Activated CD4-positive, alpha-beta memory T cell treated with anti-CD3 and anti-CD28 coated beads for 36 hours (primary cell): ENCODE measurements at regions not wholly inside any gene's neighbourhood (a gene's known extent, or its start where the extent isn't known, plus 50 kb on each side); places are given as distances from the start of the nearest gene placed in this dataset.
"Not testable (repeated sequence)": the region's sequence is repeated elsewhere in the genome, so short reads cannot be mapped to it uniquely, and the experiment has no call there.

Experiments used
- CTCF ChIA-PET: fragments of 350-600 bp; sonication (Branson Sonifier 250); formaldehyde crosslinking; loops from one replicate; lab custom pipeline; 2021; ENCODE audit warnings: antibody characterized with exemption, inconsistent platforms; lab: Charles Lee
- POLR2A ChIA-PET: fragments of 350-600 bp; sonication (Branson Sonifier 250); formaldehyde crosslinking; loops from one replicate; lab custom pipeline; 2021; ENCODE audit warnings: antibody characterized with exemption; lab: Charles Lee
- DNase-seq: peaks from one replicate; pipeline ENCODE4 v3.0.0-alpha.2; 2020
- H3K27ac Mint-ChIP-seq: one replicate; pipeline ENCODE4 v1.8.0; 2021; ENCODE audit warnings: mixed read lengths
- H3K27me3 Mint-ChIP-seq: one replicate; pipeline ENCODE4 v1.8.0; 2021; ENCODE audit warnings: mixed read lengths
- H3K36me3 Mint-ChIP-seq: one replicate; pipeline ENCODE4 v1.8.0; 2021; ENCODE audit warnings: mixed read lengths
- H3K4me1 Mint-ChIP-seq: one replicate; pipeline ENCODE4 v1.8.0; 2021; ENCODE audit warnings: low read depth, mixed read lengths
- H3K4me3 Mint-ChIP-seq: one replicate; pipeline ENCODE4 v1.8.0; 2021; ENCODE audit warnings: mild to moderate bottlenecking, mixed read lengths
- H3K9me3 Mint-ChIP-seq: one replicate; pipeline ENCODE4 v1.8.0; 2021; ENCODE audit warnings: mixed read lengths
- intact Hi-C: fragments of 100-400 bp; cut with micrococcal nuclease; formaldehyde crosslinking; loops from one replicate; pipeline ENCODE4 v1.15.1; 2023

DNA sequence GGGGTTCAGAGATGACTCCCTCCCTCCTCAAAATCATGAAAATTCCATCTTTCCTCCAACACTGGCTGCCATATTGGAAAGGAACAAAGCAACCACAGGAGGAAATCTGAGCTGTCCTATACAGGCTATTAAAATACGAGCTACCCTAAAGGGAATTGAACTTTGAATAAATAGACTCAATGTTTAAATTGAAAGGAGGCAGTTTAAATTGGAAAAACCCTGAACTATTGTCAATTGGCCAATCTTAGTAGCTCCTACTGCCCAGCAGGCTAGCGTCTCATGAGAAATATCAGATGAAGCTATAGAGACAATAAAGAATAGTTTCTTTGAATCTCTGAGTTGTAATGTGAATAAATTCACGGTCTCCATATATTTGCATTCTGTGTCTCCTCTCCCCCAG is 85.4 kb upstream of the KCNE2 start:
- H3K36me3 Mint-ChIP-seq = no peaks in the 10 kb centered on the region
- H3K4me1 Mint-ChIP-seq = peaks cover 13% of the 10 kb centered on the region
- H3K27ac Mint-ChIP-seq = no peak overlapping the region
- POLR2A ChIA-PET = no interaction called here
- intact Hi-C loops = no loop called here
- no peaks in the 10 kb centered on the region for H3K9me3 Mint-ChIP-seq
- CTCF ChIA-PET = interaction anchor here (0.6 kb wide), 1 partner anchor 17 kb away, joined by 3 read pairs; no protein-coding TSS in a partner anchor
- no peak overlapping the region for H3K4me3 Mint-ChIP-seq
- peaks cover 13% of the 10 kb centered on the region for H3K27me3 Mint-ChIP-seq
- DNase-seq = no peak

DNA sequence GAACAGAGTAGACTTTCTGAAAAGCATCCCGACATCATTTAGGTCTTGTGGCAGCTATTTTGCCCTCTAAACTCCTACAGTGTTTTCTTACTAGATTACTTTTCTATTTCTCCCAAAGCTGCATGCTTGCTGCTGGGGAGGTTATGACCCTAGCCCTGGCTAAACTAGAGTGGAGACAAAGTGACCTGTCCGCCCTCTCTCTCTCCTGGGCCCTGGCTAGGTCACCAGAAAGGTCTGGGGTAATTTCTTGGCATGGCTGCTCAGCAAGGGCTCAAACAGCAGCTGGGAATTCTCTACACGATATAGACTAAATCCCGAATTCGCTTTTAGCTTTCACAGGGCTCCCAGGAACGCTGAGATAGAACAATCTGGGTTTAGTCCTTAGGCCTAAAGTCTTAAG is 84.5 kb upstream of the KCNE2 start:
- Mint-ChIP-seq H3K4me3 (no peak overlapping the region), H3K36me3 (no peaks in the 10 kb centered on the region), H3K4me1 (peaks cover 13% of the 10 kb centered on the region), H3K9me3 (no peaks in the 10 kb centered on the region), H3K27me3 (peaks cover 11% of the 10 kb centered on the region), H3K27ac (no peak overlapping the region)
- ChIA-PET POLR2A (no interaction called here), CTCF (no interaction called here)
- no peak for DNase-seq
- intact Hi-C loops = no loop called here

DNA sequence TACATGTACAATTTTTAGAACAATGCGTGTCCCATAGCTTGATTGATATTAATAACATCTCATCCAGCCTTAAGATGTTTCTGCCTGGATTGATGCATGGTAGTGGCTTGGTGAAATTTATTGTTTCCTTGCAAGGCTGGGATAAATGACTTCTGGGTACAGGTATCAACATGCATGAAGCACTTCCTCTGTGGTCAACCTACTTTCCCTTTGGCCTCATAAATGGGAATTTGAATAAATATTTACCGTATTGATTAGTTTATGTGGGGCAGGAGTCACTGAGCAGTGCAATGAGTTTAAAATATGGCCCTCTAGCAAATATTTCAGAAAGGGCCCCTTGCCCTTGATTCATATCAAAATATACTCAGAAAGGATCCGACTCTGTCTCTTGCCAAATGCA is 83.9 kb upstream of the KCNE2 start:
- Mint-ChIP-seq H3K4me1 (peaks cover 13% of the 10 kb centered on the region), H3K36me3 (no peaks in the 10 kb centered on the region), H3K9me3 (no peaks in the 10 kb centered on the region), H3K27ac (no peak overlapping the region), H3K4me3 (no peak overlapping the region), H3K27me3 (peaks cover 9% of the 10 kb centered on the region)
- intact Hi-C loops = no loop called here
- ChIA-PET POLR2A (no interaction called here), CTCF (no interaction called here)
- no peak for DNase-seq

DNA sequence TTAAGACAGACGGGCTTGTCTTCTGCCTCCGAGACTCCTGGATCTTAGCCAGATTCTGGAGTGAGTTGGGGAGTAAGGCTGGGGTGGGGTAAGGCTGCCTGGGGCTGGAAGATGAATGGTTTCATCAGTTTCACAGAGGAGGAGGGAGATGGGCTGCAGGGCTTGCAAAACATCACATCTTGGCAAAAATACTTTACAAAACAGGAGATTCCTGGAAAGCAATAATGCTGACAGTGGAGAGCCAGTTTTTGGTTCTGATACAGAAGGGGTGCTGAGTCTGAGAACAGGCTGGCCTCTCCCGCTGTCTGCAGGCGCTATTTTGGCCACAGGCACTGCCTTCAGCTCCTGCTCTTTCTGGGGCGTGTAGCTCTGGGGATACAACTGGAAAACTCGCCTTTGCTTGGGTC is 83.4 kb upstream of the KCNE2 start:
- Mint-ChIP-seq H3K4me3 (no peak overlapping the region), H3K9me3 (no peaks in the 10 kb centered on the region), H3K27ac (no peak overlapping the region), H3K36me3 (no peaks in the 10 kb centered on the region), H3K27me3 (peaks cover 9% of the 10 kb centered on the region), H3K4me1 (peaks cover 13% of the 10 kb centered on the region)
- ChIA-PET CTCF (no interaction called here), POLR2A (no interaction called here)
- intact Hi-C loops = no loop called here
- DNase-seq = no peak

DNA sequence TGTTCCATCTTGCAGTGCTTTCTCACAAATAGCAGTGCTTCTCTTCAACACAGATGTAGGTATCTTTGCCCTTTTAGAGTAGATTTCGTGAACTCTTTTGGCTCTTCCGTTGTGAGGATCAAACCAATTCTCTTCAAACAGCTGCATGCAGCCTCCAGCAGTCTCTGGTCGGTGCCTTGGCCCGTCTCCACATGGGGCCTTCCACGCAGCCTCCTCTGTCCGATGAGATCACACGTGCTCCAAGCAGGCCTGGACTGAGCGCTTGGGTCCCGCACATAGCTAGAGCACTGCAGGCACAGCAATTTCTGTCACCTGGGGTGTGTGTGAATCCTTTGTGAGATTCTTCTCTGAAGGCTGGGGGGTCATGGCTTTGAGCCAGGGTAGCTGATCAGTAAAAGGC is 82.8 kb upstream of the KCNE2 start:
- H3K4me1 Mint-ChIP-seq = peaks cover 13% of the 10 kb centered on the region
- no peaks in the 10 kb centered on the region for H3K9me3 Mint-ChIP-seq
- peaks cover 9% of the 10 kb centered on the region for H3K27me3 Mint-ChIP-seq
- H3K36me3 Mint-ChIP-seq = no peaks in the 10 kb centered on the region
- intact Hi-C loops = no loop called here
- CTCF ChIA-PET = no interaction called here
- POLR2A ChIA-PET = no interaction called here
- DNase-seq = no peak
- no peak overlapping the region for H3K4me3 Mint-ChIP-seq
- H3K27ac Mint-ChIP-seq = no peak overlapping the region

DNA sequence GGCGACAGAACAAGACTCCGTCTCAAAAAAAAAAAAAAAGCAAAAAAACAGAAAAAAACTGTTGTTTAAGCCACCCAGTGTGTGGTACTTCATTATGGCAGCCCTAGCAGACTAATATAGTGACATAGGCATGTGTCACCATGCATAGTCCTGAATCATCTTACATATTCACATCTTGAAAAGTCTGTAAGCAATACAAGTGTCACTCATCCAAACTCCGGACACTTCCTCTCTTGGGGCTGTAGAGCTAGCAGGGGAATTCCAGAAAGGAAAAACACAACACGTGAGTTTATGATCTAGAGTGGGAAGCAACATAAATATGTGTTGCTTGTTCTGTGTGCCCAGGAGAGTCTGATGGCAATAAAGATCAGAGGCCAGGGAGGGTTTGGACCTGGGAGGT is 81.6 kb upstream of the KCNE2 start:
- Mint-ChIP-seq H3K4me3 (no peak overlapping the region), H3K36me3 (no peaks in the 10 kb centered on the region), H3K4me1 (peaks cover 4% of the 10 kb centered on the region), H3K9me3 (peaks cover 9% of the 10 kb centered on the region), H3K27me3 (peaks cover 4% of the 10 kb centered on the region), H3K27ac (no peak overlapping the region)
- peak; percentile 11 for DNase-seq
- ChIA-PET CTCF (interaction anchor here (1.1 kb wide), 1 partner anchor 84 kb away, joined by 3 read pairs; no protein-coding TSS in a partner anchor), POLR2A (no interaction called here)
- intact Hi-C loops = no loop called here

DNA sequence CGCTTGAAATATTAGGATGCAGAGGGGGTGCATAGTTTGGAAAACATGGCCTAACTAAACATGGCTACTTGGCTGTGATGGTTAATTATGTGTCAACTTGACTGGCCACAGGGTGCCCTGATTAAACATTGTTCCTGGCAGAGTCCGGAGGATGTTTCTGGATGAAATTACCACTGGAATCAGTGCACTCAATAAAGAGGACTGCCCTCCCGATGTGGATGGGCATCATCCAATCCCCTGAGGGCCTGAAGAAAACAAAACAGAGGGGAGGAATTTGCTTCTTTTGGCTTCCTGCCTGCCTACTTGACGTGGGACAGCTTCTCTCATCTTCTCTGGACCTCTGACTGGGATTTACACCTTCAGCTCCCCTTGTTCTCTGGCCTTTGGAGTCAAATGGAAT is 79.1 kb upstream of the KCNE2 start:
- ChIA-PET CTCF (interaction anchor here (1.0 kb wide), 1 partner anchor 63 kb away, joined by 4 read pairs; no protein-coding TSS in a partner anchor), POLR2A (no interaction called here)
- Mint-ChIP-seq H3K27me3 (no peaks in the 10 kb centered on the region), H3K27ac (no peak overlapping the region), H3K9me3 (peaks cover 29% of the 10 kb centered on the region), H3K4me3 (no peak overlapping the region), H3K4me1 (peaks cover 4% of the 10 kb centered on the region), H3K36me3 (peaks cover 3% of the 10 kb centered on the region)
- no peak for DNase-seq
- intact Hi-C loops = no loop called here

DNA sequence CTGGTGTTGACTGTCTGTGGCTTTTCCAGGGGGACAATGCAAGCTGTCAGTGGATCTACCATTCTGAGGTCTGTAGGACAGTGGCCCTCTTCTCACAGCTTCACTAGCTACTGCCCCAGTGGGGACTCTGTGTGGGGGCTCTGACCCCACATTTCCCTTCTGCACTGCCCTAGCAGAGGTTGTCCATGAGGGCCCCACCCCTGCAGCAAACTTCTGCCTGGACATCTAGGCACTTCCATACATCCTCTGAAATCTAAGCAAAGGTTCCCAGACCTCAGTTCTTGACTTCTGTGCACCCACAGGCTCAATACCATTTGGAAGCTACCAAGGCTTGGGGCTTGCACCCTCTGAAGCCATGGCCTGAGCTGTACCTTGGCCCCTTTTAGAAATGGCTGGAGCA is 75.8 kb upstream of the KCNE2 start:
- H3K4me1 Mint-ChIP-seq, CTCF ChIA-PET, H3K36me3 Mint-ChIP-seq, intact Hi-C loops, POLR2A ChIA-PET, H3K27me3 Mint-ChIP-seq, H3K4me3 Mint-ChIP-seq, H3K27ac Mint-ChIP-seq, DNase-seq: not testable (repeated sequence)
- H3K9me3 Mint-ChIP-seq = peaks cover 29% of the 10 kb centered on the region

DNA sequence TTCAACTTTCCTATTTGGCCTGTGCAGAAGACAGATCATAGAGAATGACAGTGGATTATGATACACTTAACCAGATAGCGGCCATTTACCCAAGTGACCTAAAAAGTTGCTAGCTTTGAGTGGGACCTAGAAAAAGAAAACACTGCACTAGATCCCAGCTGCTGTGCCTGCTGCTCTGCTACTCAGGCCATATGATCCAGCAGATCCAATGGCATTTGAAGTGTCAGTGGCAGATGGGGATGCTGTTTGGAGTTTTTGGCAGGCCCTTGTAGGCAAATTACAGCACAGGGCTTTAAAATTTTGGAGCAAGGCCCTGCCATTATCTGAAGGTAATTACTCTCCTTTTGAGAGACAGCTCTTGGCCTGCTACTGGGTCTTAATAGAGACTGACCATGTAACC is 74.0 kb upstream of the KCNE2 start:
- intact Hi-C loops = no loop called here
- DNase-seq = no peak
- POLR2A ChIA-PET = no interaction called here
- CTCF ChIA-PET = no interaction called here
- H3K27me3 Mint-ChIP-seq = no peaks in the 10 kb centered on the region
- H3K4me1 Mint-ChIP-seq = no peaks in the 10 kb centered on the region
- H3K9me3 Mint-ChIP-seq = peaks cover 29% of the 10 kb centered on the region
- no peak overlapping the region for H3K4me3 Mint-ChIP-seq
- H3K27ac Mint-ChIP-seq = no peak overlapping the region
- peaks cover 3% of the 10 kb centered on the region for H3K36me3 Mint-ChIP-seq

DNA sequence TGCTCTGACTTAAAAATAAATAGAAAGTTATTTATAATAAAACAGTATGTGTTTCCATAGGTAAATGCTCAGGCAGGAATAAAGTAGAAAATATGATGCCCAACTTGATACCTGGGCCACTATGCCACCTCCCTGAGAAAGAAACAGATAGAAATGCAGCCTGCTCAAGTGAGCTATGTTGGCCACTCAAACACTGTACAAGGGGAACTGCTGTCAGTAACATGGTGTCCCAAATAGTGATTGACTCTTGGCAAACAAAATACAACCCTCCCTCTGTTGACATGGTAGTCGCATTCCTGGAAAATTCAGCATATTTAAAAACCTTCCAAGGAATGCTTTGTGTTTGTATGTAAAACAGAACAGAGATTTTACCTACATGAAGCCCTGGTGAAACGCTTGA is 66.9 kb upstream of the KCNE2 start:
- no peak for DNase-seq
- CTCF ChIA-PET = no interaction called here
- Mint-ChIP-seq H3K27me3 (no peaks in the 10 kb centered on the region), H3K4me3 (no peak overlapping the region), H3K27ac (no peak overlapping the region), H3K36me3 (no peaks in the 10 kb centered on the region), H3K4me1 (no peaks in the 10 kb centered on the region), H3K9me3 (peaks cover 6% of the 10 kb centered on the region)
- POLR2A ChIA-PET = no interaction called here
- intact Hi-C loops = no loop called here

DNA sequence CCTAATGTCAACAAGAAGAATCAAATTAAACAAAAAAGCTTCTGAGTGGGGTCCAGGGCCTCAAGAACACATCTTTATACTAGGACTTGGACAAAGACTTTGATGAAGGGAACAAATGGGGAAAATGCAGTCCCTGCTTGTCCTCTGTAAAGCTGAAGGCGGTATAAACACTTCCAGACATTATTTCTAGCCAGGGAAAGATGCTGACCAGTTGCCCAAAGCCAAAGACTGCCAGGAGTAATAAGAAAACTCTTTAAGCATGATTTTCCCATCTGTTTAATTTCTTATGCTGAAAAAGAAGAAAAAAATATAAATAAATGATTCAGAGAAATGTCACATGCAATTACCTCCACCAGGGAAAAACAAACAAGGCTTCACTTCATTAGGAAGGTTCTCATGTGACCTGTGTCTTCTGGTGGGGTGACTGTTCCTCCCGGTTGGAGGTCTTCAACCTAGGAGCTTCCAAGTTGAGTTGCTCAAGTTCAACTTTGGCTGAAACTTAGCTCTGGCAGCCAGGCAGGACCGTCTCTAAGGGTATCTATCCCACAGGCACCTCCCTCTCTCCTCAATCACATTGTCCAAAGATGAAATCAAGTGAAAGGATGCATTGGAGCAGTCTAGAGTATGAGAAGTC is 65.2 kb upstream of the KCNE2 start:
- intact Hi-C loops = no loop called here
- DNase-seq = no peak
- Mint-ChIP-seq H3K4me3 (no peak overlapping the region), H3K36me3 (no peaks in the 10 kb centered on the region), H3K27me3 (no peaks in the 10 kb centered on the region), H3K27ac (no peak overlapping the region), H3K9me3 (peaks cover 6% of the 10 kb centered on the region), H3K4me1 (no peaks in the 10 kb centered on the region)
- POLR2A ChIA-PET = no interaction called here
- CTCF ChIA-PET = no interaction called here

DNA sequence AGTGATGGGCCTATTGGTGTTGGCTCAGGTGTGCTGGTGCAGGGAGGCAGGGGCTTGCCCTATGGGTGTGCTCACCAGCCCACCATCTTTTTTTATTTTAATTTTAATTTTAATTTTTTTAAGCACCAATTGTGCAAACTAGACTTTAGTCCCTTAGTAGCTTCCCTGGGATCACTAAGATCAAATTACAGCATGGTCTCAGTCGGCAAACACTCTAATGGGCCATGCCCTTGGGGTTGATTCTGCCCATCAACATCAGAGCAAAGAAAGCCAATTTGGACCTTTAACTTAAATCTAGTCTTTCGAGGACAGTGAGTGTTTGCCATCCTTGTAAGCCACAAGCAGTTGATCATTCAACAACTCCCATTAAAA is 64.7 kb upstream of the KCNE2 start:
- no peaks in the 10 kb centered on the region for H3K27me3 Mint-ChIP-seq
- no peak overlapping the region for H3K4me3 Mint-ChIP-seq
- H3K9me3 Mint-ChIP-seq = peaks cover 6% of the 10 kb centered on the region
- no peak overlapping the region for H3K27ac Mint-ChIP-seq
- ChIA-PET CTCF (no interaction called here), POLR2A (no interaction called here)
- intact Hi-C loops = no loop called here
- H3K36me3 Mint-ChIP-seq = no peaks in the 10 kb centered on the region
- no peak for DNase-seq
- H3K4me1 Mint-ChIP-seq = no peaks in the 10 kb centered on the region

DNA sequence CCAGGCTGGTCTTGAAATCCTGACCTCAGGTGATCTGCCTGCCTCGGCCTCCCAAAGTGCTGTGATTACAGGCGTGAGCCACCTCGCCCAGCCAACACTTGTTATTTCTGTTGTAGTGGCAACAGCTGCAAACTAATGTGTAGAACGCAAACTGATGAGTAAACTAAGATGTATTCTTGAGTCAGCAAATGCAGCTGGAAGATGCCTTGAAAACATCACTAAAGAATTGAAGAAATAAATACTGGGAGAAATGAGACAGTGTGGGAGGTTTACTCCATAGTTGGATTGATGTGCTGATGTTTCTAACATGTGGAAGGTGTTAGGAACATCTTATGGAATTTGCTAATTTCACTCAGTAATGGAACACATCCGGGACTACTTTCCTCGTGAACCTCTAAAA is 61.3 kb upstream of the KCNE2 start:
- Mint-ChIP-seq H3K27me3 (no peaks in the 10 kb centered on the region), H3K36me3 (no peaks in the 10 kb centered on the region), H3K9me3 (peaks cover 6% of the 10 kb centered on the region), H3K4me1 (no peaks in the 10 kb centered on the region), H3K4me3 (no peak overlapping the region), H3K27ac (no peak overlapping the region)
- DNase-seq = no peak
- intact Hi-C loops = no loop called here
- POLR2A ChIA-PET = no interaction called here
- CTCF ChIA-PET = no interaction called here
